ENCODE measurements at regions not wholly inside any gene's neighbourhood (a gene's known extent, or its start where the extent isn't known, plus 50 kb on each side); places are given as distances from the start of the nearest gene placed in this dataset.

- TF ChIP-seq CTCF (IDR thresholded peaks at IDR 0.05) (no peak), ZFX (IDR thresholded peaks at IDR 0.05; ENCODE audit: borderline replicate concordance) (no peak)
Observed at GRCh38 chr5:4019841-4020240, 424.2 kb downstream of the IRX1 start.

Data from 22Rv1 (cell line).